ENCODE measurements at regions not wholly inside any gene's neighbourhood (a gene's known extent, or its start where the extent isn't known, plus 50 kb on each side); places are given as distances from the start of the nearest gene placed in this dataset.

- ChIA-PET CTCF (no interaction called here), SMC1A (ENCODE audit: uncharacterized antibody, unreplicated experiment) (no interaction called here), RAD21 (ENCODE audit: unreplicated experiment) (no interaction called here), POLR2A (no interaction called here)
- Histone ChIP-seq H3K9me3 (replicated peaks; ENCODE audit: control insufficient read depth, insufficient read depth, low read length) (no peaks in the 10 kb centered on the region; the same call in 2 of the 3 replicates), H3K4me3 (no peak overlapping the region), H3K36me3 (ENCODE audit: control insufficient read depth in 2 of 2, insufficient read depth in 2 of 2, low read length in 1 of 2) (no peaks in the 10 kb centered on the region), H4K20me1 (ENCODE audit: control insufficient read depth, insufficient read depth) (no peaks in the 10 kb centered on the region), H3K27me3 (replicated peaks in 1 of 2; ENCODE audit: control insufficient read depth in 2 of 2, insufficient read depth in 2 of 2, low read length in 1 of 2) (no peaks in the 10 kb centered on the region), H3K4me1 (ENCODE audit: control insufficient read depth, insufficient read depth, low read length) (no peaks in the 10 kb centered on the region), H3K4me2 (ENCODE audit: control insufficient read depth, insufficient read depth) (no peak overlapping the region), H3K9ac (ENCODE audit: control insufficient read depth, insufficient read depth, low read length) (no peak overlapping the region), H3K27ac (ENCODE audit: control insufficient read depth, insufficient read depth) (no peak overlapping the region), H2AFZ (ENCODE audit: control insufficient read depth, low read depth, low read length) (no peak overlapping the region), H3K79me2 (ENCODE audit: control insufficient read depth, insufficient read depth, low read length) (no peaks in the 10 kb centered on the region)
- intact Hi-C loops (cut with micrococcal nuclease; ENCODE audit: unreplicated experiment) (no loop called here), in situ Hi-C loops (cut with MboI) (no loop called here)
- 2% methylated on average over 3 of the region's 3 CpGs for WGBS (ENCODE audit: insufficient coverage, insufficient replicate concordance, low lambda C conversion rate, missing lambda C conversion rate)
- FAIRE-seq (no peak), DNase-seq (ENCODE audit: low read depth, low spot score) (no peak), ATAC-seq (no peak)
- TF ChIP-seq CHD2 (IDR thresholded peaks at IDR 0.05; ENCODE audit: borderline replicate concordance, low read depth, low read length) (no peak), FOS (IDR thresholded peaks at IDR 0.05; ENCODE audit: borderline replicate concordance, extremely low read depth, insufficient read length) (no peak), KAT2A (conservative IDR thresholded peaks at IDR 0.05; ENCODE audit: control insufficient read depth, low read depth, low read length) (no peak)
- TF ChIP-seq, protein P1, sequence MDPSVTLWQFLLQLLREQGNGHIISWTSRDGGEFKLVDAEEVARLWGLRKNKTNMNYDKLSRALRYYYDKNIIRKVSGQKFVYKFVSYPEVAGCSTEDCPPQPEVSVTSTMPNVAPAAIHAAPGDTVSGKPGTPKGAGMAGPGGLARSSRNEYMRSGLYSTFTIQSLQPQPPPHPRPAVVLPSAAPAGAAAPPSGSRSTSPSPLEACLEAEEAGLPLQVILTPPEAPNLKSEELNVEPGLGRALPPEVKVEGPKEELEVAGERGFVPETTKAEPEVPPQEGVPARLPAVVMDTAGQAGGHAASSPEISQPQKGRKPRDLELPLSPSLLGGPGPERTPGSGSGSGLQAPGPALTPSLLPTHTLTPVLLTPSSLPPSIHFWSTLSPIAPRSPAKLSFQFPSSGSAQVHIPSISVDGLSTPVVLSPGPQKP (IDR thresholded peaks at IDR 0.05; ENCODE audit: low read depth, low read length) = no peak
- BruUV-seq (replicated peaks) = no TSS peak
These were observed 401.9 kb downstream of the GATA3 start for GRCh38 chr10:8456386-8456785.

GRCh38 chr10:8460626-8461025 lies 406.1 kb downstream of the GATA3 start:
- no peaks in the 10 kb centered on the region for H3K79me2 ChIP-seq (ENCODE audit: control insufficient read depth, insufficient read depth, low read length)
- ChIA-PET SMC1A (ENCODE audit: uncharacterized antibody, unreplicated experiment) (interaction anchor here (0.7 kb wide), 1 partner anchor 30 kb away, joined by 3 read pairs; no protein-coding TSS in a partner anchor), CTCF (no interaction called here), RAD21 (ENCODE audit: unreplicated experiment) (no interaction called here), POLR2A (no interaction called here)
- H3K4me2 ChIP-seq (ENCODE audit: control insufficient read depth, insufficient read depth) = no peak overlapping the region
- 100% methylated on average over 1 of the region's 1 CpG for WGBS (ENCODE audit: insufficient coverage, insufficient replicate concordance, low lambda C conversion rate, missing lambda C conversion rate)
- H3K27me3 ChIP-seq (replicated peaks in 1 of 2; ENCODE audit: control insufficient read depth in 2 of 2, insufficient read depth in 2 of 2, low read length in 1 of 2) = no peaks in the 10 kb centered on the region
- BruUV-seq (replicated peaks) = no TSS peak
- ATAC-seq = no peak
- H3K27ac ChIP-seq (ENCODE audit: control insufficient read depth, insufficient read depth) = no peak overlapping the region
- H3K9me3 ChIP-seq (replicated peaks; ENCODE audit: control insufficient read depth, insufficient read depth, low read length) = no peaks in the 10 kb centered on the region; the same call in 2 of the 3 replicates
- no peak for FAIRE-seq
- H3K36me3 ChIP-seq (ENCODE audit: control insufficient read depth in 2 of 2, insufficient read depth in 2 of 2, low read length in 1 of 2) = no peaks in the 10 kb centered on the region
- DNase-seq (ENCODE audit: low read depth, low spot score) = no peak
- H4K20me1 ChIP-seq (ENCODE audit: control insufficient read depth, insufficient read depth) = no peaks in the 10 kb centered on the region
- no peak overlapping the region for H3K9ac ChIP-seq (ENCODE audit: control insufficient read depth, insufficient read depth, low read length)
- intact Hi-C loops (cut with micrococcal nuclease; ENCODE audit: unreplicated experiment) = no loop called here
- H3K4me3 ChIP-seq = no peak overlapping the region
- in situ Hi-C loops (cut with MboI) = no loop called here
- no peaks in the 10 kb centered on the region for H3K4me1 ChIP-seq (ENCODE audit: control insufficient read depth, insufficient read depth, low read length)
- TF ChIP-seq, protein P2, sequence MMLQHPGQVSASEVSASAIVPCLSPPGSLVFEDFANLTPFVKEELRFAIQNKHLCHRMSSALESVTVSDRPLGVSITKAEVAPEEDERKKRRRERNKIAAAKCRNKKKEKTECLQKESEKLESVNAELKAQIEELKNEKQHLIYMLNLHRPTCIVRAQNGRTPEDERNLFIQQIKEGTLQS (IDR thresholded peaks at IDR 0.05; ENCODE audit: borderline replicate concordance, extremely low read depth, low read depth, low read length) = no peak
- no peak for TF ChIP-seq HCFC1 (IDR thresholded peaks at IDR 0.05; ENCODE audit: low read length)
- TF ChIP-seq POLR2A (IDR thresholded peaks at IDR 0.05; ENCODE audit: low read depth, low read length) = no peak
- TF ChIP-seq MEF2B (IDR thresholded peaks at IDR 0.05; ENCODE audit: partially characterized antibody, poor library complexity, severe bottlenecking) = no peak
- TF ChIP-seq CHD4 (IDR thresholded peaks at IDR 0.05) = no peak
- TF ChIP-seq TAF1 (IDR thresholded peaks at IDR 0.05; ENCODE audit: borderline replicate concordance, low read depth, low read length) = no peak
- no peak for TF ChIP-seq ZNF24 (IDR thresholded peaks at IDR 0.05)
- TF ChIP-seq SREBF1 (IDR thresholded peaks at IDR 0.05; ENCODE audit: low read length) = no peak
- TF ChIP-seq NRF1 (conservative IDR thresholded peaks at IDR 0.05; ENCODE audit: low read depth, low read length) = no peak
- TF ChIP-seq RCOR1 (conservative IDR thresholded peaks at IDR 0.05; ENCODE audit: low read depth, low read length) = no peak
- no peak overlapping the region for H2AFZ ChIP-seq (ENCODE audit: control insufficient read depth, low read depth, low read length)
